GM13976 (cell line): ENCODE measurements at regions not wholly inside any gene's neighbourhood (a gene's known extent, or its start where the extent isn't known, plus 50 kb on each side); places are given as distances from the start of the nearest gene placed in this dataset.

Experiments
- DNase-seq: peaks from one replicate; pipeline ENCODE4 v3.0.0; 2012; ENCODE audit warnings: low spot score
- CTCF ChIP-seq: IDR thresholded peaks from 2 replicates; pipeline ENCODE4 v1.5.1; 2012; ENCODE audit warnings: borderline replicate concordance, mild to moderate bottlenecking; ENCODE audit not compliant: insufficient read depth; ENCODE audit errors: extremely low read depth, missing control alignments, control extremely low read depth
- in situ Hi-C: fragments of 300-500 bp; cut with MboI; formaldehyde crosslinking; loops from one replicate; pipeline ENCODE4 v1.12.0; 2022; ENCODE audit warnings: low sequenced_read_pairs, mixed read lengths, inconsistent platforms; ENCODE audit not compliant: unreplicated experiment

GRCh38 chr16:85541181-85541580, 71.9 kb upstream of the GSE1 start:
- TF ChIP-seq CTCF = no peak
- in situ Hi-C loops = no loop called here
- DNase-seq = no peak

- in situ Hi-C loops = no loop called here
- DNase-seq = no peak
- no peak for TF ChIP-seq CTCF
These were observed 71.5 kb upstream of the GSE1 start for GRCh38 chr16:85541619-85541979.

- DNase-seq = no peak
- TF ChIP-seq CTCF = no peak
- in situ Hi-C loops = no loop called here
These were observed 70.9 kb upstream of the GSE1 start for GRCh38 chr16:85541980-85542900.

GRCh38 chr16:85543536-85543935, 69.6 kb upstream of the GSE1 start:
- in situ Hi-C loops = no loop called here
- no peak for TF ChIP-seq CTCF
- no peak for DNase-seq

- TF ChIP-seq CTCF = no peak
These were observed 69.1 kb upstream of the GSE1 start for GRCh38 chr16:85544016-85544415.

GRCh38 chr16:85544668-85545067, 68.5 kb upstream of the GSE1 start:
- in situ Hi-C loops = no loop called here
- no peak for TF ChIP-seq CTCF
- DNase-seq = no peak

More at GRCh38 chr16:85544016-85544415, 69.1 kb upstream of the GSE1 start:
- in situ Hi-C loops = no loop called here
- no peak for DNase-seq
